NCI-H2081 (cell line): ENCODE measurements at regions not wholly inside any gene's neighbourhood (a gene's known extent, or its start where the extent isn't known, plus 50 kb on each side); places are given as distances from the start of the nearest gene placed in this dataset.

Source experiments
- DNase-seq, 2 experiments: peaks; one replicate each; lab custom pipeline; 2025; lab: John Stamatoyannopoulos, UW

- no peak for DNase-seq
Measured at GRCh38 chr3:104474011-104474410, 892.7 kb upstream of the ALCAM start.

GRCh38 chr3:104503022-104503421 is 863.7 kb upstream of the ALCAM start:
- DNase-seq: no peak

- DNase-seq: peak in 1 of 2 experiments; percentile 30
Measured at GRCh38 chr3:104510131-104510849, 856.4 kb upstream of the ALCAM start.

- no peak for DNase-seq
Measured at GRCh38 chr3:104514371-104514770, 852.3 kb upstream of the ALCAM start.

- DNase-seq: no peak
Measured at GRCh38 chr3:104514776-104515175, 851.9 kb upstream of the ALCAM start.

GRCh38 chr3:104519068-104519467 is 847.6 kb upstream of the ALCAM start:
- DNase-seq: no peak

GRCh38 chr3:104519468-104520227 is 847.1 kb upstream of the ALCAM start:
- no peak for DNase-seq

- DNase-seq: no peak
Measured at GRCh38 chr3:104520228-104520655, 846.5 kb upstream of the ALCAM start.

GRCh38 chr3:104521606-104522336 is 844.9 kb upstream of the ALCAM start:
- DNase-seq: no peak

GRCh38 chr3:104523136-104523535 is 843.6 kb upstream of the ALCAM start:
- DNase-seq: no peak

- DNase-seq: no peak
Measured at GRCh38 chr3:104526901-104527401, 839.8 kb upstream of the ALCAM start.

GRCh38 chr3:104530934-104531333 is 835.8 kb upstream of the ALCAM start:
- no peak for DNase-seq

GRCh38 chr3:104536715-104537114 is 830.0 kb upstream of the ALCAM start:
- no peak for DNase-seq

GRCh38 chr3:104537323-104537722 is 829.4 kb upstream of the ALCAM start:
- no peak for DNase-seq

- no peak for DNase-seq
Measured at GRCh38 chr3:104546301-104546700, 820.4 kb upstream of the ALCAM start.

GRCh38 chr3:104547031-104547430 is 819.7 kb upstream of the ALCAM start:
- peak in 1 of 2 experiments; percentile 53 for DNase-seq

- no peak for DNase-seq
Measured at GRCh38 chr3:104548401-104548800, 818.3 kb upstream of the ALCAM start.

GRCh38 chr3:104549099-104549714 is 817.5 kb upstream of the ALCAM start:
- no peak for DNase-seq

- no peak for DNase-seq
Measured at GRCh38 chr3:104553121-104553520, 813.6 kb upstream of the ALCAM start.

GRCh38 chr3:104554425-104554824 is 812.3 kb upstream of the ALCAM start:
- no peak for DNase-seq

- DNase-seq: peak in 1 of 2 experiments; percentile 65
Measured at GRCh38 chr3:104555728-104556127, 811.0 kb upstream of the ALCAM start.
